GM18498 (cell line): ENCODE measurements at regions not wholly inside any gene's neighbourhood (a gene's known extent, or its start where the extent isn't known, plus 50 kb on each side); places are given as distances from the start of the nearest gene placed in this dataset.
"Not testable (repeated sequence)": the region's sequence is repeated elsewhere in the genome, so short reads cannot be mapped to it uniquely, and the experiment has no call there.

ENCODE experiments used
- ATAC-seq: cut with Tn5 transposase; IDR thresholded peaks from one replicate; pipeline ENCODE4 v1.9.1; 2021; ENCODE audit warnings: mild to moderate bottlenecking, moderate library complexity; ENCODE audit not compliant: unreplicated experiment

GRCh38 chr13:109702030-109702597 is 84.3 kb downstream of the IRS2 start:
- ATAC-seq: not testable (repeated sequence)

GRCh38 chr13:109700176-109700575 is 86.2 kb downstream of the IRS2 start:
- ATAC-seq: no peak

- no peak for ATAC-seq
Observed at GRCh38 chr13:109699628-109700071, 86.7 kb downstream of the IRS2 start.

GRCh38 chr13:109698779-109699178 is 87.6 kb downstream of the IRS2 start:
- no peak for ATAC-seq

- no peak for ATAC-seq
Observed at GRCh38 chr13:109697936-109698335, 88.4 kb downstream of the IRS2 start.

GRCh38 chr13:109695402-109696190 is 90.8 kb downstream of the IRS2 start:
- ATAC-seq: no peak

GRCh38 chr13:109694972-109695371 is 91.4 kb downstream of the IRS2 start:
- no peak for ATAC-seq

GRCh38 chr13:109693213-109693612 is 93.2 kb downstream of the IRS2 start:
- ATAC-seq: no peak

- no peak for ATAC-seq
Observed at GRCh38 chr13:109691689-109692088, 94.7 kb downstream of the IRS2 start.

- no peak for ATAC-seq
Observed at GRCh38 chr13:109687559-109688448, 98.6 kb downstream of the IRS2 start.

GRCh38 chr13:109685203-109685602 is 101.2 kb downstream of the IRS2 start:
- no peak for ATAC-seq

- ATAC-seq: no peak
Observed at GRCh38 chr13:109684824-109685202, 101.6 kb downstream of the IRS2 start.

GRCh38 chr13:109684084-109684823 is 102.1 kb downstream of the IRS2 start:
- ATAC-seq: no peak

- ATAC-seq: no peak
Observed at GRCh38 chr13:109682534-109683244, 103.7 kb downstream of the IRS2 start.

GRCh38 chr13:109680930-109681329 is 105.5 kb downstream of the IRS2 start:
- ATAC-seq: no peak

- no peak for ATAC-seq
Observed at GRCh38 chr13:109680288-109680687, 106.1 kb downstream of the IRS2 start.

- no peak for ATAC-seq
Observed at GRCh38 chr13:109678459-109678858, 107.9 kb downstream of the IRS2 start.

- no peak for ATAC-seq
Observed at GRCh38 chr13:109677206-109677605, 109.2 kb downstream of the IRS2 start.

- no peak for ATAC-seq
Observed at GRCh38 chr13:109673477-109673876, 112.9 kb downstream of the IRS2 start.

GRCh38 chr13:109672545-109672944 is 113.8 kb downstream of the IRS2 start:
- no peak for ATAC-seq
